Skin epidermis (tissue), 12 donors: ENCODE measurements at regions not wholly inside any gene's neighbourhood (a gene's known extent, or its start where the extent isn't known, plus 50 kb on each side); places are given as distances from the start of the nearest gene placed in this dataset.
A peak's percentile ranks its signal among the peaks of the same experiment; 100 is the strongest.
"Not testable (repeated sequence)": the region's sequence is repeated elsewhere in the genome, so short reads cannot be mapped to it uniquely, and the experiment has no call there.

Experiments used
- H3K27ac ChIP-seq, 21 experiments: fragments of 200-600 bp; sonication (generic) in 11 of 21; one replicate each; pipeline ENCODE4 v1.5.0; 2020; ENCODE audit warnings: mild to moderate bottlenecking in 3 of 21, inconsistent platforms in 2 of 21, moderate library complexity in 2 of 21
- H3K4me3 ChIP-seq, 7 experiments: fragments of 200-600 bp; sonication (generic) in 2 of 7; one replicate each; pipeline ENCODE4 v1.5.0; 2020; ENCODE audit warnings: inconsistent platforms in 2 of 7, mild to moderate bottlenecking in 2 of 7, moderate library complexity in 1 of 7

DNA sequence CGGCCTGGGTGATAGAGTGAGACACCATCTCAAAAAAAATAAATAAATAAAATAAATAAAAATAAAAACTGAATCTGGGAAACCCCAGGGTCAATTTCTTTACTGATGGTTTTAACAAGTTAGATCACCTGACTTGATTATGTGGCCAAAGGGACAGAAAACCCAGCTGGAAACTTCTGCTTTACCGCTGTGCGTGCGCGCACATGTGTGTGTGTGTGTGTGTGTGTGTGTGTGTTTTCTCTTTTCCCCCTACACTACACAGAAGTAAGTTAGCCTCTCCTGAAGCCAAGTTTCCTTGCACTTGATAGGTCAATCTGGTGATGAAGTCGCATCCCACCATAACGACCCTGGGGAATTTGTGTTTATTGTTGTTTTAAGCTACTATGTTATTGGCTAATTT lies 105.3 kb upstream of the AMN1 start:
- peak overlapping the region in 1 of 21 experiments; percentile 67 for H3K27ac ChIP-seq
- no peak overlapping the region for H3K4me3 ChIP-seq

- no peak overlapping the region for H3K4me3 ChIP-seq
- H3K27ac ChIP-seq, result peak overlapping the region in 11 of 21 experiments; percentile 4 to 75 (median 34)
Measured at GRCh38 chr12:31832740-31833729, 104.2 kb upstream of the AMN1 start.

- no peak overlapping the region for H3K4me3 ChIP-seq
- H3K27ac ChIP-seq, result no peak overlapping the region
Measured at GRCh38 chr12:31828071-31828470, 99.2 kb upstream of the AMN1 start.

- no peak overlapping the region for H3K27ac ChIP-seq
- no peak overlapping the region for H3K4me3 ChIP-seq
Measured at GRCh38 chr12:31822761-31823160, 93.9 kb upstream of the AMN1 start.

DNA sequence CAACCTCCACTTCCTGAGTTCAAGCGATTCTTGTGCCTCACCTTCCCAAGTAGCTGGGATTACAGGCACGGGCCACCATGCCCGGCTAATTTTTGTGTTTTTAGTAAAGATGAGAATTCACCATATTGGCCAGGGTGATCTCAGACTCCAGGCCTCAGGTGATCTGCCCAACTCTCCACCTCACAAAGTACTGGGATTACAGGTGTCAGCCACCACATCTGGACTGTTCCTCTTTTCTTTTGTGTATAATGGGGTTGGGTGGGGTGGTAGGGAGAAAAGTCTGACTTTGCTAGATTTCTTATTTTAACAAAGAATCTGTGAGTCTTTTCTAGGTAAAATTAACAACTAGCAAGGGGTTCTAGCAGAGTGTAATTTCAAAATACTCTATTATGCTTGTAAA lies 92.7 kb upstream of the AMN1 start:
- H3K4me3 ChIP-seq, result no peak overlapping the region
- H3K27ac ChIP-seq, result no peak overlapping the region

GRCh38 chr12:31820832-31821231 lies 92.0 kb upstream of the AMN1 start:
- Histone ChIP-seq H3K27ac (no peak overlapping the region), H3K4me3 (no peak overlapping the region)

DNA sequence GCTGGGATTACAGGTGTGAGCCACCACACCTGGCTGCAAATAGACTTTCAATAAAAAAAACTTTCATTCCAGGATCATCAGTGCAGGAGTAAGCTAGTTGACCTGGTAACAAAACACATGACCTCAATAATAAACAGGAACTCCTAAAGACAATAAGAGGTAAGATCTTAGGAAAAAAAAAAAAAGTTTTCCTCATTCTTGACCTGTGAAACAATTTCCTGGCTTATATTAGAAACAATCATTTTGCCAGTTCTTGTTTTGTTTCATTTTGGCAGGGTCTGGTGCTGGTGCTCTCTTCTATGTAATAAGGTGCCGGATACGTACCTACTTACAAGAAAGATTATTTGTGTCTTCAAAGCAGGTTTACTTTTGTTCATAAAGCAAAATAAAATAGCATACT lies 90.6 kb upstream of the AMN1 start:
- Histone ChIP-seq H3K4me3 (no peak overlapping the region), H3K27ac (peak overlapping the region in 1 of 21 experiments; percentile 37)

DNA sequence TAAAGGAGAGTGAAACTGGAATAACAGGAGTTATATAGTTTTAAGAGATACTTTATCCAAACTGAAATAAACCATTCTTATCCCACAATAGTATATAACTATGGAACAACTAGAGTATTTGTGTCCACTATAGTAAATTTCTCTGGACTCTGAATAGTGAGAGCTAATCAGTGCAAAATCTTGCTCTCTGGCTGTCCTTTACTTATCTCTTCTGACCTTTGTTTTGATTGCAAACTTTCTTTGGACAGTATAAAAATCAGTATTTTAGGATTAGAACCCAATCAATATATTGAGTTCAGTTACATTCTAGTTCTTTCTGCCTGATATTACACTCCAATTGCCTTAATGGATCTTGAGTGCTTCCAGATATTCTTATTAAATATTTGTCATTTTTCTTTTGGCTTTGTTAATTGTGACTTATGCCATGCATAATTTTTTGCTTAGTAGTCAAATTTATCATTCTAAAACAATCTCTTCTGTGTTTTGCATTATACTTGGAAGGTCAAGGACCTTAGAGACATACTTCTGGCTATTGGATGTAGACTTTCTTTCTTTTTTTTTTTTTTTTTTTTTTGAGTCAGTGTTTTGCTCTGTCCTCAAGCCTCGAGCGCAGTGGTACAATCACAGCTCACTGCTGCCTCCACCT lies 89.9 kb upstream of the AMN1 start:
- Histone ChIP-seq H3K4me3 (no peak overlapping the region), H3K27ac (peak overlapping the region in 1 of 21 experiments; percentile 37)

GRCh38 chr12:31817120-31817519 lies 88.3 kb upstream of the AMN1 start:
- Histone ChIP-seq H3K4me3 (no peak overlapping the region), H3K27ac (no peak overlapping the region)

- Histone ChIP-seq H3K4me3 (no peak overlapping the region), H3K27ac (no peak overlapping the region)
Measured at GRCh38 chr12:31815096-31815495, 86.3 kb upstream of the AMN1 start.

- H3K4me3 ChIP-seq, result no peak overlapping the region
- H3K27ac ChIP-seq, result no peak overlapping the region
Measured at GRCh38 chr12:31813305-31813704, 84.5 kb upstream of the AMN1 start.

- H3K4me3 ChIP-seq, result no peak overlapping the region
- peak overlapping the region in 3 of 21 experiments; percentile 38 to 71 (median 66) for H3K27ac ChIP-seq
Measured at GRCh38 chr12:31807773-31808097, 78.9 kb upstream of the AMN1 start.

DNA sequence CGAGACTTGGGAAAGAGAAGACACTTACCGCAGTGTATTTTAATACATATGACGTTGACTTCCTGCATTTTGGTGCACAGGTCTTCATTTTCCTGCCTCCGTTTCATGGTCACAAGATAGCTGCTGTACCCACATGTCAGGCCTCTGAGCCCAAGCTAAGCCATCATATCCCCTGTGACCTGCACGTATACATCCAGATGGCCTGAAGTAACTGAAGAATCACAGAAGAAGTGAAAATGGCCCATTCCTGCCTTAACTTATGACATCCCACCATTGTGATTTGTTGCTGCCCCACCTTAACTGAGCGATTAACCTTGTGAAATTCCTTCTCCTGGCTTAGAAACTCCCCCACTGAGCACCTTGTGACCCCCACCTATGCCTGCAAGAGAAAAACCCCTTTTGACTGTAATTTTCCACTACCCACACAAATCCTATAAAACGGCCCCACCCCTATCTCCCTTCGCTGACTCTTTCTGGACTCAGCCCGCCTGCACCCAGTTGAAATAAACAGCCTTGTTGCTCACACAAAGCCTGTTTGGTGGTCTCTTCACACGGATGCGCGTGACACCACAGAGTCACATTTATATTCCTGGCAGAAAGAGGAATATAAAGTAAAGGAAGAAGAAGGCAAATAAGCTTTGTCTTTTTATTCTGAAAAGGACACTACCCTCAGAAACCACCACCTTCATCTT lies 78.4 kb upstream of the AMN1 start:
- H3K4me3 ChIP-seq, result not testable (repeated sequence)
- H3K27ac ChIP-seq, result peak overlapping the region in 7 of 21 experiments; percentile 18 to 71 (median 56)

GRCh38 chr12:31805681-31806080 lies 76.9 kb upstream of the AMN1 start:
- not testable (repeated sequence) for H3K4me3 ChIP-seq, H3K27ac ChIP-seq

GRCh38 chr12:31804707-31805106 lies 75.9 kb upstream of the AMN1 start:
- H3K27ac ChIP-seq, result peak overlapping the region in 4 of 21 experiments; percentile 17 to 73 (median 29)

DNA sequence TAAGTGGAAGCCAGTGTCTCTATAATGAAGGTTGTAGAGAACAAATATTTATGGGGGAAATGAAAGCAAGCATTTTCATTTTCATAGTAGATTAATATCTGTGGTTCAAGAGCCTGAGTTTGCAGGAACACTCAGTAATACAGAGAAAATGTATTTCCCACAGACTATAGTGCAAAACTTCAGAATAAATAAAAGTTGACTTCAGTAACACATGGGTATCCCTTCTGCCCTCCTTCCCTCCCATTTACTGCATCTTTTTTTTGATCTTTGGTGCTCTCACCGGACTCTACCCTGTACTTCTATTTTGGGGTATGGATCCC lies 75.3 kb upstream of the AMN1 start:
- peak overlapping the region in 4 of 21 experiments; percentile 17 to 73 (median 29) for H3K27ac ChIP-seq
- no peak overlapping the region for H3K4me3 ChIP-seq

More at GRCh38 chr12:31804707-31805106, 75.9 kb upstream of the AMN1 start:
- H3K4me3 ChIP-seq, result not testable (repeated sequence)

DNA sequence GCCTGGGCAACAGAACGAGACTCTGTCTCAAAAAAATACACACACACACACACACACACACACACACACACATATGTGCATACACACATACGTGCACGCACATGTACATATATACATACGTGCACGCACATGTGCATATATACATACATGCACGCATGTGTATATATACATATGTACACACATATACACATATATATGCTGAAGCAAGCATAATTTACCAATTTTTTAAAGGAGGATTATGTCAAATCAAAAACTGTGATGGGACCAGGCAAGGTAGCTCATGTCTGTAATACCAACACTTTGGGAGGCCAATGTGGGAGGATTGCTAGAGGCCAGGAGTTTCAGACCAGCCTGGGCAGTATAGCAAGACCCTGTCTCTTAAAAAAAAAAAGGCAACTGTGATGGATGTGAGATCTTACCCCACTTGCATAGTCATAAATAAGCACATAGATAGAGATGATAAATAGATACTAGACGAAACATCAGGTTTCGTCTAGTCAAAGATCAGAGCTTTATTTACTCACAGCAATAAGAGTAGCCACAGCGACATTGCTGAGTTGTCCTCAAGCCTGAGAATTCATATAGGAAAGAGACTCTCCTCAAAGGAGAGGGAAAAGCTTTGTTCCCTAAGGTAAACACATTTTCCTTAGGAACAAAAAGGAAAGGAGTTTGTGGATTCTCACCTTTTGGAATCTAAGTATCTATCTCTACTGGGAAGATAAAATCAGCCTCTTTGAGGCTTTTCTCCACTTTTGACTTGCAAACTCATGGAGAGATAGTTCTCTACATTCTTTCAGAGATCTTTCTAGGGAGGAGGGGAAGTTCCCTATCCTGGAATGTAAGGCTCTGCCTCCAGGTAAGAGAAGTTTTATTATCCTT lies 74.7 kb upstream of the AMN1 start:
- Histone ChIP-seq H3K4me3 (no peak overlapping the region), H3K27ac (peak overlapping the region in 4 of 21 experiments; percentile 17 to 73 (median 44))

- no peak overlapping the region for H3K4me3 ChIP-seq
Measured at GRCh38 chr12:31801872-31802271, 73.1 kb upstream of the AMN1 start.

GRCh38 chr12:31797230-31797872 lies 68.5 kb upstream of the AMN1 start:
- H3K27ac ChIP-seq, result peak overlapping the region in 1 of 21 experiments; percentile 16
- H3K4me3 ChIP-seq, result no peak overlapping the region

More at GRCh38 chr12:31801872-31802271, 73.1 kb upstream of the AMN1 start:
- H3K27ac ChIP-seq, result no peak overlapping the region
